GM12865 (cell line): ENCODE measurements at regions not wholly inside any gene's neighbourhood (a gene's known extent, or its start where the extent isn't known, plus 50 kb on each side); places are given as distances from the start of the nearest gene placed in this dataset.

ENCODE experiments used
- DNase-seq: peaks from one replicate; pipeline ENCODE4 v3.0.0; 2010; ENCODE audit warnings: low read depth
- H3K4me3 ChIP-seq: 2 replicates; pipeline ENCODE4 v1.5.1; 2011; ENCODE audit warnings: mild to moderate bottlenecking, low read depth, low read length, control low read depth
- TF ChIP-seq, protein P1 (sequence below): IDR thresholded peaks from 2 replicates; pipeline ENCODE4 v1.5.1; 2011; ENCODE audit warnings: low read length, control low read depth, low read depth, inconsistent platforms; ENCODE audit not compliant: insufficient read depth; ENCODE audit errors: missing control alignments

- no peak for DNase-seq
- H3K4me3 ChIP-seq, result no peak overlapping the region
- TF ChIP-seq, protein P1, sequence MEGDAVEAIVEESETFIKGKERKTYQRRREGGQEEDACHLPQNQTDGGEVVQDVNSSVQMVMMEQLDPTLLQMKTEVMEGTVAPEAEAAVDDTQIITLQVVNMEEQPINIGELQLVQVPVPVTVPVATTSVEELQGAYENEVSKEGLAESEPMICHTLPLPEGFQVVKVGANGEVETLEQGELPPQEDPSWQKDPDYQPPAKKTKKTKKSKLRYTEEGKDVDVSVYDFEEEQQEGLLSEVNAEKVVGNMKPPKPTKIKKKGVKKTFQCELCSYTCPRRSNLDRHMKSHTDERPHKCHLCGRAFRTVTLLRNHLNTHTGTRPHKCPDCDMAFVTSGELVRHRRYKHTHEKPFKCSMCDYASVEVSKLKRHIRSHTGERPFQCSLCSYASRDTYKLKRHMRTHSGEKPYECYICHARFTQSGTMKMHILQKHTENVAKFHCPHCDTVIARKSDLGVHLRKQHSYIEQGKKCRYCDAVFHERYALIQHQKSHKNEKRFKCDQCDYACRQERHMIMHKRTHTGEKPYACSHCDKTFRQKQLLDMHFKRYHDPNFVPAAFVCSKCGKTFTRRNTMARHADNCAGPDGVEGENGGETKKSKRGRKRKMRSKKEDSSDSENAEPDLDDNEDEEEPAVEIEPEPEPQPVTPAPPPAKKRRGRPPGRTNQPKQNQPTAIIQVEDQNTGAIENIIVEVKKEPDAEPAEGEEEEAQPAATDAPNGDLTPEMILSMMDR, result no peak
Measured at GRCh38 chr11:93902921-93903320, 52.5 kb upstream of the VSTM5 start.

GRCh38 chr11:93903989-93904388 lies 53.6 kb upstream of the VSTM5 start:
- DNase-seq, result no peak
- no peak overlapping the region for H3K4me3 ChIP-seq
- TF ChIP-seq, protein P1, result no peak

- DNase-seq, result no peak
- H3K4me3 ChIP-seq, result no peak overlapping the region
- TF ChIP-seq, protein P1, result no peak
Measured at GRCh38 chr11:93904716-93905115, 54.3 kb upstream of the VSTM5 start.

- DNase-seq, result no peak
- H3K4me3 ChIP-seq, result no peak overlapping the region
- TF ChIP-seq, protein P1, result no peak
Measured at GRCh38 chr11:93905384-93905783, 55.0 kb upstream of the VSTM5 start.

DNA sequence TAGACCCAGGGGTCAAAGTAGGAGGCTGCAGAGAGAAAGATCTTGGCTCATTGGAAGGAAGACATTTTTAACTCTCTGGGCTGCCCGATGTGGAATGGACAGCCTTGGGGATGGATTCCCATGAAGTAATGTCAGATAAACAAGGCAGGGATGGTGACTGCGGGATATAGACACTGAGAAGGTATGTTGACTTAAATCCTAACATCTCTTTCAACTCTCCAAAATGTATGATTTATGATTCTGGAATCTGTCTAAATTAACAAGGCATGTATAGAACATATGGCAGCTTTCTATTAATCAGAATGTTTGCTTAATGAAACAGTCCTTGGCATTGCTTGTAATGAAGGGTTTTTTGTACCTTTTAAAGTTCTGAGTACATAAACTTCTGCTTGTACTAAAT lies 56.1 kb upstream of the VSTM5 start:
- DNase-seq, result no peak
- no peak overlapping the region for H3K4me3 ChIP-seq
- TF ChIP-seq, protein P1, result no peak

- H3K4me3 ChIP-seq, result no peak overlapping the region
- DNase-seq, result no peak
- TF ChIP-seq, protein P1, result no peak
Measured at GRCh38 chr11:93907901-93908300, 57.5 kb upstream of the VSTM5 start.

GRCh38 chr11:93908689-93909088 lies 58.3 kb upstream of the VSTM5 start:
- no peak overlapping the region for H3K4me3 ChIP-seq
- TF ChIP-seq, protein P1, result no peak
- no peak for DNase-seq
